Endothelial cell of umbilical vein (primary cell): ENCODE measurements at regions not wholly inside any gene's neighbourhood (a gene's known extent, or its start where the extent isn't known, plus 50 kb on each side); places are given as distances from the start of the nearest gene placed in this dataset.

Experiments used
- JUN ChIP-seq: IDR thresholded peaks from 2 replicates; pipeline ENCODE4 v1.6.1; 2011; ENCODE audit warnings: borderline replicate concordance, low read depth; ENCODE audit not compliant: insufficient read length, insufficient read depth
- MYC ChIP-seq: IDR thresholded peaks from one replicate; pipeline ENCODE4 v1.6.1; 2011; ENCODE audit warnings: mild to moderate bottlenecking, low read depth, low read length
- POLR2A ChIP-seq: IDR thresholded peaks from 2 replicates; pipeline ENCODE4 v1.6.1; 2012; ENCODE audit warnings: low read depth, mild to moderate bottlenecking, control low read depth, low read length
- POLR2AphosphoS5 ChIP-seq: IDR thresholded peaks from 2 replicates; pipeline ENCODE4 v1.6.1; 2012; ENCODE audit warnings: low read depth, mild to moderate bottlenecking, control low read depth, low read length, moderate library complexity; ENCODE audit not compliant: insufficient read depth
- TF ChIP-seq, protein P1 (sequence below), 2 donors: IDR thresholded peaks; 1 replicate in 1 of 2; 2 replicates in 1 of 2; pipeline ENCODE4 v1.5.1; 2011; ENCODE audit warnings: low read length in 2 of 2, mild to moderate bottlenecking in 2 of 2, moderate library complexity in 2 of 2, control low read depth in 1 of 2, inconsistent platforms in 1 of 2, low read depth in 1 of 2; ENCODE audit not compliant: insufficient read depth in 1 of 2; ENCODE audit errors: extremely low read depth in 1 of 2
- TF ChIP-seq, protein P2 (sequence below): IDR thresholded peaks from 2 replicates; pipeline ENCODE4 v1.6.1; 2011; ENCODE audit not compliant: insufficient read depth, insufficient read length

DNA sequence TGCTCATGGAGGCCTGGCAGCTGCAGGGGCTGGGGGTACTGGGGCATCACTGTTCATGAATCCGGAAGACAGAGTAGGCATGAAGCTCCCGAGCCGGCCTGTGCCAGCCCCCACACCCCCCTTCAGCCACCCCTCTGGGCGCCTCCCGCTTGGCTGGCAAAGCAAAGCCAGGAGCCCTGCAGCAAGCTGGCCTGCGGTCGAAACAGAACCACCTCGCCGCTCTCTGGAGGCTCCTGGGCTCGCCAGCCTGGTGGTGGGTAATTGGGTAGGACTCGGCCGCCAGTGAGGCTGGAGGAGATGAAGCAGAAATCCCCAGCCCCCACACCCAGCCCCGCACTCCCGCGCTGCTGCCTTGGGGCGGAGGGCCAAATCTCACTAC, 70.9 kb upstream of the GPC1 start:
- no peak for TF ChIP-seq POLR2AphosphoS5
- no peak for TF ChIP-seq JUN
- TF ChIP-seq, protein P1, sequence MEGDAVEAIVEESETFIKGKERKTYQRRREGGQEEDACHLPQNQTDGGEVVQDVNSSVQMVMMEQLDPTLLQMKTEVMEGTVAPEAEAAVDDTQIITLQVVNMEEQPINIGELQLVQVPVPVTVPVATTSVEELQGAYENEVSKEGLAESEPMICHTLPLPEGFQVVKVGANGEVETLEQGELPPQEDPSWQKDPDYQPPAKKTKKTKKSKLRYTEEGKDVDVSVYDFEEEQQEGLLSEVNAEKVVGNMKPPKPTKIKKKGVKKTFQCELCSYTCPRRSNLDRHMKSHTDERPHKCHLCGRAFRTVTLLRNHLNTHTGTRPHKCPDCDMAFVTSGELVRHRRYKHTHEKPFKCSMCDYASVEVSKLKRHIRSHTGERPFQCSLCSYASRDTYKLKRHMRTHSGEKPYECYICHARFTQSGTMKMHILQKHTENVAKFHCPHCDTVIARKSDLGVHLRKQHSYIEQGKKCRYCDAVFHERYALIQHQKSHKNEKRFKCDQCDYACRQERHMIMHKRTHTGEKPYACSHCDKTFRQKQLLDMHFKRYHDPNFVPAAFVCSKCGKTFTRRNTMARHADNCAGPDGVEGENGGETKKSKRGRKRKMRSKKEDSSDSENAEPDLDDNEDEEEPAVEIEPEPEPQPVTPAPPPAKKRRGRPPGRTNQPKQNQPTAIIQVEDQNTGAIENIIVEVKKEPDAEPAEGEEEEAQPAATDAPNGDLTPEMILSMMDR (IDR thresholded peaks at IDR 0.05; ENCODE audit: extremely low read depth in 1 of 2, insufficient read depth in 1 of 2, low read depth in 1 of 2, low read length in 2 of 2), result no peak
- no peak for TF ChIP-seq POLR2A
- no peak for TF ChIP-seq MYC
- TF ChIP-seq, protein P2, sequence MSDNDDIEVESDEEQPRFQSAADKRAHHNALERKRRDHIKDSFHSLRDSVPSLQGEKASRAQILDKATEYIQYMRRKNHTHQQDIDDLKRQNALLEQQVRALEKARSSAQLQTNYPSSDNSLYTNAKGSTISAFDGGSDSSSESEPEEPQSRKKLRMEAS, result no peak
